WERI-Rb-1 (cell line): ENCODE measurements at regions not wholly inside any gene's neighbourhood (a gene's known extent, or its start where the extent isn't known, plus 50 kb on each side); places are given as distances from the start of the nearest gene placed in this dataset.

ENCODE experiments used
- DNase-seq: peaks from one replicate; pipeline ENCODE4 v3.0.0-alpha.2; 2020
- H3K27ac ChIP-seq: fragments of 250-450 bp; sonication (Bioruptor Pico); 2 replicates; pipeline ENCODE4 v1.5.1; 2020; ENCODE audit warnings: mild to moderate bottlenecking, moderate library complexity
- H3K27me3 ChIP-seq: fragments of 250-450 bp; sonication (Bioruptor Pico); 2 replicates; pipeline ENCODE4 v1.5.1; 2021; ENCODE audit warnings: mild to moderate bottlenecking, low read depth, moderate library complexity; ENCODE audit not compliant: insufficient read depth, severe bottlenecking
- H3K36me3 ChIP-seq: fragments of 250-450 bp; sonication (Bioruptor Pico); 2 replicates; pipeline ENCODE4 v1.5.1; 2020; ENCODE audit warnings: mild to moderate bottlenecking, moderate library complexity
- H3K4me3 ChIP-seq: 2 replicates; pipeline ENCODE4 v1.5.1; 2011; ENCODE audit warnings: low read depth, mild to moderate bottlenecking, control low read depth, low read length
- H3K9me3 ChIP-seq: fragments of 250-450 bp; sonication (Bioruptor Pico); 2 replicates; pipeline ENCODE4 v1.5.1; 2021; ENCODE audit warnings: mild to moderate bottlenecking, moderate library complexity; ENCODE audit not compliant: severe bottlenecking
- TF ChIP-seq, protein P1 (sequence below): IDR thresholded peaks from 2 replicates; pipeline ENCODE4 v1.5.1; 2011; ENCODE audit warnings: low read depth, mild to moderate bottlenecking, control low read depth, inconsistent platforms, low read length

- no peaks in the 10 kb centered on the region for H3K9me3 ChIP-seq
- H3K4me3 ChIP-seq = no peak overlapping the region
- H3K27me3 ChIP-seq = no peaks in the 10 kb centered on the region
- H3K27ac ChIP-seq = no peak overlapping the region
- TF ChIP-seq, protein P1, sequence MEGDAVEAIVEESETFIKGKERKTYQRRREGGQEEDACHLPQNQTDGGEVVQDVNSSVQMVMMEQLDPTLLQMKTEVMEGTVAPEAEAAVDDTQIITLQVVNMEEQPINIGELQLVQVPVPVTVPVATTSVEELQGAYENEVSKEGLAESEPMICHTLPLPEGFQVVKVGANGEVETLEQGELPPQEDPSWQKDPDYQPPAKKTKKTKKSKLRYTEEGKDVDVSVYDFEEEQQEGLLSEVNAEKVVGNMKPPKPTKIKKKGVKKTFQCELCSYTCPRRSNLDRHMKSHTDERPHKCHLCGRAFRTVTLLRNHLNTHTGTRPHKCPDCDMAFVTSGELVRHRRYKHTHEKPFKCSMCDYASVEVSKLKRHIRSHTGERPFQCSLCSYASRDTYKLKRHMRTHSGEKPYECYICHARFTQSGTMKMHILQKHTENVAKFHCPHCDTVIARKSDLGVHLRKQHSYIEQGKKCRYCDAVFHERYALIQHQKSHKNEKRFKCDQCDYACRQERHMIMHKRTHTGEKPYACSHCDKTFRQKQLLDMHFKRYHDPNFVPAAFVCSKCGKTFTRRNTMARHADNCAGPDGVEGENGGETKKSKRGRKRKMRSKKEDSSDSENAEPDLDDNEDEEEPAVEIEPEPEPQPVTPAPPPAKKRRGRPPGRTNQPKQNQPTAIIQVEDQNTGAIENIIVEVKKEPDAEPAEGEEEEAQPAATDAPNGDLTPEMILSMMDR = no peak
- no peaks in the 10 kb centered on the region for H3K36me3 ChIP-seq
- no peak for DNase-seq
Observed at GRCh38 chr4:115629270-115629669, 515.9 kb upstream of the NDST4 start.

DNA sequence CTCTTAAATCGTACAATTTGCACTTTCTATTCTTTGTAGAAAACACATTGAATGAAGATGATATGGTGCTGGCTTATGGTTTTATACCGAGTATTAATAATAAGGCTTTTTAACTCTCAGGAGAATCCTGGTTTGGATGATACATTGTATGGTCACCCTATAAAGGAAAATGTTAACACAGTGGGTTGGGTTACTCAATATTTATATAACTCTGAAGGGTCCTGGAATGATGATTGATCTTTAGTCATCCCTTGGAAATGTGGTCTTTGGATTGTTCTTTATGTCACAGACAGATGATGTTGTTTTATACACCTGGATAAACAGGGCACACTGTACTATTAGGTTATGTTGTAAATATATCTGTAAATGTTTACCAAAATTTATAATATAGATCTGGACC, 496.2 kb upstream of the NDST4 start:
- TF ChIP-seq, protein P1 = no peak
- no peaks in the 10 kb centered on the region for H3K36me3 ChIP-seq
- no peak for DNase-seq
- H3K4me3 ChIP-seq = no peak overlapping the region
- H3K9me3 ChIP-seq = no peaks in the 10 kb centered on the region
- no peak overlapping the region for H3K27ac ChIP-seq
- no peaks in the 10 kb centered on the region for H3K27me3 ChIP-seq

DNA sequence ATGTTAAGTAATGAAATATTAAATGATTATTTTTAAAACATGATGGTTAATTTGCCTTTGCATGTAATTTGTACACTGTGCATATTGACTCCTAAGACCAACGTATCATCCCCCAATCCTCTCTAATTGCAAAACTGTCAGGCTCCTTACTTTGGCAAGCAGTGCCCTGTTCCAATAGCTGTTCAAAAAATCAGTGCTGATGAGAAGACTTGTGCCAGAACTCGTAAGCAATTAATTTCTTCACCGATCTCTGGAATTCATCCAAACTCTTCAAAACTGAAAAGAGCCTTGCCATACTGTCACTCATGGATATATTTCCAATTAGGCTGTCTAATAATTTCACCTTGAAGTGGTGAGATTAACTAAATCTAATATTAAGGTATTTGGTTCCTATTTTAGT, 493.9 kb upstream of the NDST4 start:
- no peaks in the 10 kb centered on the region for H3K9me3 ChIP-seq
- H3K4me3 ChIP-seq = no peak overlapping the region
- no peaks in the 10 kb centered on the region for H3K27me3 ChIP-seq
- H3K27ac ChIP-seq = no peak overlapping the region
- TF ChIP-seq, protein P1 = no peak
- DNase-seq = no peak
- H3K36me3 ChIP-seq = no peaks in the 10 kb centered on the region

DNA sequence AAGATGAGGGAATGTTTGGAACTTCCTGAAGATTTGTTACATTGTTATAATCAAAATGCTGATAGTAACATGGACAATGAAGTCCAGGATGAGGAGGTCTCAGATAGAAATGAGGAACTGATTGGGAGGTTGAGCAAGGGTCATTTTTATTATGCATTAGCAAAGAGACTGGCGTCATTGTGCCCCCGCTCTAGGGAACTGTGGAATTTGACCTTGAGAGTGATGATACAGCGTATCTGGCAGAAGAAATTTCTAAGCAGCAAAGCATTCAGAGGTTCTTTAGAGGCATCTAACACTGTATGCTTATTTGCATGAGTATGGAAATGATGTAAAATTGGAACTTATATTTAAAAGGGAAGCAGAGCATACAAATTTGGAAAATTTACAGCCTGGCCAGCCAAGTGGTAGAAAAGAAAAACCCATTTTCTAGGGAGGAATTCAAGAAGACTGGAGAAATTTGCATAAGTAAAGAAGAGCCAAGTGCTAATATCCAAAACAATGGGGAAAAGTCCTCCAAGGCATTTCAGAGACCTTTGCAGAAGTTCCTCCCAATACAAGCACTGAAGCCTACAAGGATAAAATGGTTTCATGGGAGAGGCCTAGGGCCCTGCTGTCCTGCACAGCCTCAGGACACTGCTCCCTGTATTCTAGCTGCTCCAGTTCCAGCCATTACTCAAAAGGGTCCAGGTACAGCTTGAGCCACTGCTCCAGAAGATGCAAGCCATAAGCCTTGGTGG, 483.0 kb upstream of the NDST4 start:
- no peak overlapping the region for H3K4me3 ChIP-seq
- peaks cover 7% of the 10 kb centered on the region for H3K9me3 ChIP-seq
- no peaks in the 10 kb centered on the region for H3K36me3 ChIP-seq
- no peaks in the 10 kb centered on the region for H3K27me3 ChIP-seq
- H3K27ac ChIP-seq = no peak overlapping the region
- no peak for DNase-seq
- TF ChIP-seq, protein P1 = no peak

DNA sequence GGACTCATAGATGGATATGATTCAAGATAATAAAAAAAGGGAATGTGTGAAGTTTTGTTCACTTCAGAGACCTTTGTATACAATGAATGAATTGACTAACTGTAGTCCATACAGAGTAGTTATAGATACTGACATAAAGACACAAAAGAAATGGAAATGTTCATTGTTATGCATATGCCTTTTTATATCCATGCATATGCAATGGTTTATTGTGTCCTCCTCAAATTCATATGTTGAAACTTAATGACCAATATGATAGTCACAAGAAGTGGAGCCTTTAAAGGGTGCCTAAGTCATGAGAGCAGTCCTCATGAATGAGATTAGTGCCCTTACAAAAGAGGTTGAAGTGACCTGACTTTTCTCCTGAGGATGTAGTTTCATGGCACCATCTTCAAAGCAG, 467.5 kb upstream of the NDST4 start:
- Histone ChIP-seq H3K4me3 (no peak overlapping the region), H3K27me3 (no peaks in the 10 kb centered on the region)

More for the DNA sequence above, 467.5 kb upstream of the NDST4 start:
- H3K36me3 ChIP-seq = no peaks in the 10 kb centered on the region
- no peaks in the 10 kb centered on the region for H3K9me3 ChIP-seq
- TF ChIP-seq, protein P1 = no peak
- DNase-seq = no peak
- no peak overlapping the region for H3K27ac ChIP-seq
